ENCODE measurements at regions not wholly inside any gene's neighbourhood (a gene's known extent, or its start where the extent isn't known, plus 50 kb on each side); places are given as distances from the start of the nearest gene placed in this dataset.

- no peak overlapping the region for H3K27ac ChIP-seq
- no peak for DNase-seq (ENCODE audit: low spot score)
- TF ChIP-seq CTCF (IDR thresholded peaks at IDR 0.05) = no peak
- H3K4me1 ChIP-seq = no peaks in the 10 kb centered on the region
- H3K9me3 ChIP-seq = no peaks in the 10 kb centered on the region
- no peaks in the 10 kb centered on the region for H3K36me3 ChIP-seq
- no peak overlapping the region for H3K4me3 ChIP-seq
- H3K27me3 ChIP-seq = no peaks in the 10 kb centered on the region
Observed at GRCh38 chr14:38723277-38723676, 379.8 kb downstream of the SEC23A start.

GRCh38 chr14:38721822-38722431, 381.1 kb downstream of the SEC23A start:
- DNase-seq (ENCODE audit: low spot score) = no peak
- peak; percentile 43 to 77 for TF ChIP-seq CTCF (IDR thresholded peaks at IDR 0.05)
- Histone ChIP-seq H3K9me3 (no peaks in the 10 kb centered on the region), H3K4me3 (no peak overlapping the region), H3K27ac (no peak overlapping the region), H3K4me1 (no peaks in the 10 kb centered on the region), H3K27me3 (no peaks in the 10 kb centered on the region), H3K36me3 (no peaks in the 10 kb centered on the region)

- no peaks in the 10 kb centered on the region for H3K4me1 ChIP-seq
- no peak for TF ChIP-seq CTCF (IDR thresholded peaks at IDR 0.05)
- no peaks in the 10 kb centered on the region for H3K27me3 ChIP-seq
- DNase-seq (ENCODE audit: low spot score) = no peak
- no peak overlapping the region for H3K4me3 ChIP-seq
- no peaks in the 10 kb centered on the region for H3K9me3 ChIP-seq
- no peaks in the 10 kb centered on the region for H3K36me3 ChIP-seq
- H3K27ac ChIP-seq = no peak overlapping the region
Observed at GRCh38 chr14:38718519-38718918, 384.5 kb downstream of the SEC23A start.

GRCh38 chr14:38716926-38717325, 386.1 kb downstream of the SEC23A start:
- Histone ChIP-seq H3K27me3 (no peaks in the 10 kb centered on the region), H3K27ac (no peak overlapping the region), H3K4me3 (no peak overlapping the region), H3K9me3 (no peaks in the 10 kb centered on the region), H3K4me1 (no peaks in the 10 kb centered on the region), H3K36me3 (no peaks in the 10 kb centered on the region)
- DNase-seq (ENCODE audit: low spot score) = no peak
- TF ChIP-seq CTCF (IDR thresholded peaks at IDR 0.05) = no peak

- DNase-seq (ENCODE audit: low spot score) = no peak
- no peak overlapping the region for H3K4me3 ChIP-seq
Observed at GRCh38 chr14:38710881-38711280, 392.2 kb downstream of the SEC23A start.

More at GRCh38 chr14:38710881-38711280, 392.2 kb downstream of the SEC23A start:
- TF ChIP-seq CTCF (IDR thresholded peaks at IDR 0.05) = no peak
- H3K4me1 ChIP-seq = no peaks in the 10 kb centered on the region
- H3K9me3 ChIP-seq = no peaks in the 10 kb centered on the region
- H3K36me3 ChIP-seq = no peaks in the 10 kb centered on the region
- H3K27ac ChIP-seq = no peak overlapping the region
- H3K27me3 ChIP-seq = no peaks in the 10 kb centered on the region

All from right atrium auricular region (tissue), 2 donors.